Stimulated activated CD4-positive, alpha-beta T cell treated with anti-CD3 and anti-CD28 coated beads, Interleukin-15, amount 100 ng/mL, for 24 hours (primary cell): ENCODE measurements at regions not wholly inside any gene's neighbourhood (a gene's known extent, or its start where the extent isn't known, plus 50 kb on each side); places are given as distances from the start of the nearest gene placed in this dataset.
"Not testable (repeated sequence)": the region's sequence is repeated elsewhere in the genome, so short reads cannot be mapped to it uniquely, and the experiment has no call there.

Experiments used
- DNase-seq: peaks from one replicate; pipeline ENCODE4 v3.0.0-alpha.2; 2020

DNA sequence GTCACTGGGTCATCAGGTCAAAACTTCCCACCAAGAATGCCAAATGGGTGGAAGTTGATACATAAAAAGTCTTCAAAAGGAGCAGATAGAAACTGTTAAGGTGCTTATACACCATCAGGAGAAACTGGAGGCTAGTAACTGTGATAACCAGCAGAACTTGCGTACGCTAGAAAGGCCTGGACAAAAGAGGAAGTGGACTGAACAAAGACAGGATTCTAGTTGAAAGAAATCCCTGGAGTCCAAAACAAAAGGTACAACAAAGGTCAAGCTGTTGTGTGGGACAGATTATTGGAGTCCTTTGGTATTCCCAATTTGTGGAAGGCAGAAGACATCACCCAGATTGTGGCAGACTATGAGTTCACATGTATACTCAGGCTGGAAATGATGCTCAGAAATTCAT is 215.8 kb upstream of the PBX1 start:
- DNase-seq: no peak

DNA sequence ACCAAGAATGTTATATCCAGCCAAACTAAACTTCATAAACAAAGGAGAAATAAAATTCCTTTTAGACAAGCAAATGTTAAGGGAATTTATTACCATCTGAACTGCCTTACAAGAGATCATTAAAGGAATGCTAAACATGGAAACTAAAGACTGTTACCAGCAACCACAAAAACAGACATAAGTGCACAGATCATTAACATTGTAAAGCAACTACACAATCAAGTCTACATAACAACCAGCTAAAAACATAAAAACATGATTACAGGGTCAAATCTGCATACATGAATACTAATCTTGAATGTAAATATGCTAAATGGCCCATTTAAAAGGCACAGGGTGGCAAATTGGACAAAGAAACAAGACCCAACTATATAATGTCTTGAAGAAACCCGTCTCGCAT is 211.0 kb upstream of the PBX1 start:
- DNase-seq: no peak

DNA sequence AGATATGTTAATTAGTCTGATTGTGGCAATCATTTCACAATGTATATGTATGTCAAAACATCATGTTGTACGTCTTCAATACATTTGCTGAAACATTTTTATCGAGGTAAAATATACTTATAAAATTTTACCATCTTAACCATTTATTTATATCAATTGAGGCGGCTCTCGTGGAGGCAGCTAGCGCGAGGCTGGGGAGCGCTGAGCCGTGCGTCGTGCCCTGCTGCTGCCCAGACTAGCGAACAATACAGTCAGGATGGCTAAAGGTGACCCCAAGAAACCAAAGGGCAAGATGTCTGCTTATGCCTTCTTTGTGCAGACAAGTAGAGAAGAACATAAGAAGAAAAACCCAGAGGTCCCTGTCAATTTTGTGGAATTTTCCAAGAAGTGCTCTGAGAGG is 202.5 kb upstream of the PBX1 start:
- no peak for DNase-seq

DNA sequence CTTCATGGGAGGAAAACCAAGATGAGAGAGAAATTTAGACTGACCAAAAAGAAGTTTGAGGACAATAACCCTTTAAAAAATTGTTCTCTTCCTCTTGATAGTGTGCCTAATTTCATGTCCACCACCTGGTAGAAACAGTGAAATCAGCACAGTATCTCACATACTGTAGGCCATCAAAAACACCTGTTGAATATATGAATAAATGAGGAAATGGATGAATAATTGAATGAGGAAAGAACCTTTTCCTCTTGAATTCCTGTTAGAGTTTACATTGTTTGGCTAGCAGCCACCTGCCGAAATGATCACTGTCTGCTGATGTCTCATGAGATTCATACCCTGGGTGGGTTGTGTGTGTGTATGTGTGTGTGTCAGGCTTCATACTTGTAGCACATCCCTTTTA is 198.7 kb upstream of the PBX1 start:
- no peak for DNase-seq

DNA sequence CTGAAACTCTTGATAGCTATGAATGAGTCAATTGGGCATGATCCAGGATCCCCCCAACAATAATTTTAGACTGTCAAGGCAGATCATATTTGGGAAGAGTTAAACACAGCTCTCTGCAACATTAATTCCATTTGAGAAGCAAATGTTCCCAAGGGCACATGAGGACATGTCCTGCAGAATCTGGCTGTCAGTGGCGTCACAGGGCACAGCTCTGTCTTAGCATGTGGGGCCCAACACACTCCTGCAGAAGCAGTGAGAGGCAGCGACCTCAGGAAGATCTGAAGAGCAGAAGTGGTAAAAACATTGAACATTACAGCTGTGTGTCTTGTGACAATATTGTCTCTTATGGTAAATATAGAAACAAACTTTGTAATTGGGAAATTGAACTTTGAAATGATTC is 197.1 kb upstream of the PBX1 start:
- no peak for DNase-seq

DNA sequence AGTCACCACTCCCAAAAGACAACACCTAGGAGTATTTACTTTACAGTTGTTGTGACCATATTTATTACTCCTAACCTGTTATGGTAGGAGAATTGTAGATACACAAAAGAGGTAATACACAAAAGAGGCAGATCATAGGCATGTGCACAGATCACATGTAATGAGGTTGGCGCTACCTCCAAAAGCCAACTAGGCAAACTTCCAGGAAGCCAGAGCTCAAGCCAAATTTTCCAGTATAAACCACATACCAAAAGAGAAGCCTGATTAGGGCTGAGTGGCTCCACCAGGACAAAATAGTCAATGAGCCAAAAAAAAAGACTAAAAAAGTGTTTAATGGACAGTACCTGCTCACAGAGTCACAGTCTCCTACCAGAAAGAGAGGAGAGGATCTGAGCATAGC is 195.0 kb upstream of the PBX1 start:
- DNase-seq: no peak

DNA sequence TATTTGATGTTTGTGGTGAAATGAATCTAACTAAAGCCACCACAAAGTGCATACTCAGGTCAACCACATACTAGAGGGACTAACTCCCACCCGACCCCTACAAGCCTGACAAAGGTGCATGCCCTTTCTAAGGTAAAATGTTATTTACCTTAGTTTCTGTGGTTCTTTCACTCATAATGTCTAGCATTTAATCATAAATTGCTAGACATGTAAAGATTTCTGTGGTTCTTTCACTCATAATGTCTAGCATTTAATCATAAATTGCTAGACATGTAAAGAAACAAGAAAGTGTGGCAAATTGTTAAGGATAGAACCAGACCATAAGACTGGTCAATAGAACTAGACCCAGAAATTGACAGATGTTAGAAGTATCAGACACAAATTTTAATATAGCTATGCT is 193.0 kb upstream of the PBX1 start:
- no peak for DNase-seq

DNA sequence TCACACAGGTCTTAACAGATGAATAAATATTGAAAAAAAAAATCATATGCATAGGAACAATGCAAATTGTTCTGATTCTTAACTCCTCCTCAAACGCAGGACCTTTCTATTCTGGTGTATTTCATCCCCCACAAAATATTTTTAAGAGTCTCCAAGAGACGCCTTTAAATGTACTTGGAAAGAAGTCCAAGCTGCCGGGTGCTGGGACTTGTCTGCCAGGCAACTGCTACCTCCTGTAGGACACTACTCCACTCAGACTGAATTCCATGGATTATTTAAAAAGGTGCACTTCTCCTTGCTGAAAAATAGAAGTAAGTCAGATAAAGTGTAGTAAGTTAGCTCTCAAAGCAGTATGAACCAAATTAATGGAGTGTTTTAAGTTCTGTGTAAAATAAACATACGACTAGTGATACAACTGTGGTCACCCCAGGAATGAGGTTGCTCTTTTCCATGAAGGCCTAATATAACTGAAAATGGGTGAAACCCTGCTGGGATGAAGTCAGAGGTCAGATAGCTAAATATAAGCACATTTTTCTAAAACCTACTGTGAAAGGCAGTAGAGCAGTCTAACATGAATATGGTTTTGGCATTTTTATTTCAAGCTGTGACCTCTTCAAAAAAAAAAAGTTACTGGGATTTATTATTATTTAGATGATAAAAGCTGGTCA is 189.2 kb upstream of the PBX1 start:
- no peak for DNase-seq

DNA sequence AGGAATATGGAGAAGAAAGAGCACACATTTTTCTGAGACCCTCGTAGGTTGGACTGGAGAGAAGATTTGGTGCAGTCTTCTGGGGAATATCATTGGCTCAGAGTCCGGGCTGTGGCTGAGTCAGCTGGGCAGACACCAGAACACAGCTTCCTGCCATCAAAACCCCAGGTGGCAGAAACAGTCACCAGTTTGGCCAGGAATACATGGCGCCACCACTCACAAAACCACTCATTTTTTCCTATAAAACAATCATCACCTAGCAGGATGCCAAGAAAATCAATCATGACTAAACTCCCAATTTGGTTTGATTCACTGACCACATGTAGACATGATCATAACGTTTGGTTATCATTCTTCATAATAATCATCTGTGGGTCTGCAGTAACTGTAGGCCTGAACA is 178.1 kb upstream of the PBX1 start:
- no peak for DNase-seq

DNA sequence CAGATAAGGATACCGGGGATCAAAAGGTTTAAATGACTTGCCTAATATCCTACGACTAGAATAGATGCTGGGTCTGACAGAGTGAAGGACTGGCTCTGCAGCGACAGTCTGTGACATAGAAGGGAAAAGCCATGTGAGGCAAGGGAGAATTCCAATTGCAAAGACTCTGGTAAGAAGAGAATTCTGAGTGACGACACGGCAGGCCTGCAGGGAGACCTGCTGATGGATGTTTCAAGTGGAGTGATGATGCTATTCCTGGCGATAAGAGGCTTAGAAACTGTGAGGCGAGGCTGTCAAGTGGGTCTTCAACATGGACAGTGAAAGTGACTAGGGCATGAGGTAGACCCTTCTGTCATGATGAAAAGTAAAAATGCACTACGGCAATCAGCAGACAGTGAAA is 176.6 kb upstream of the PBX1 start:
- no peak for DNase-seq

DNA sequence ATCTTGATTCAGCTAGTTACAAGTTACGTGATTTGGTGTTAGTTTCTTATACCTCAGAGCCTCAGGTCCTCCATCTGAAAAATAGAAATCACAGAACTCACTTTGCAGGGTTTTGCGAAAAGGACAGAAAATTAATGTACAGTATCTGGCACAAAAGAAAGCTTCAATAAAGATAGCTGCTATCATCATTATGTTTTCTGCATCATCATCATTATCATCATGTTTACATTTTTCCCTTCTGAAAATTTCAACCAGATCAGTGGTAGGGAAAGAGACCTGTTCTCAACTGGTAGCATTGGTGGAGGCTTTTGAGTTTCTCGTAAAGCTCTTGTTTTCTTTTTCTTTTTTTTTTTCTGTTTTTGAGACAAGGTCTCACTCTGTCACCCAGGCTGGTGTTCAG is 174.7 kb upstream of the PBX1 start:
- no peak for DNase-seq

DNA sequence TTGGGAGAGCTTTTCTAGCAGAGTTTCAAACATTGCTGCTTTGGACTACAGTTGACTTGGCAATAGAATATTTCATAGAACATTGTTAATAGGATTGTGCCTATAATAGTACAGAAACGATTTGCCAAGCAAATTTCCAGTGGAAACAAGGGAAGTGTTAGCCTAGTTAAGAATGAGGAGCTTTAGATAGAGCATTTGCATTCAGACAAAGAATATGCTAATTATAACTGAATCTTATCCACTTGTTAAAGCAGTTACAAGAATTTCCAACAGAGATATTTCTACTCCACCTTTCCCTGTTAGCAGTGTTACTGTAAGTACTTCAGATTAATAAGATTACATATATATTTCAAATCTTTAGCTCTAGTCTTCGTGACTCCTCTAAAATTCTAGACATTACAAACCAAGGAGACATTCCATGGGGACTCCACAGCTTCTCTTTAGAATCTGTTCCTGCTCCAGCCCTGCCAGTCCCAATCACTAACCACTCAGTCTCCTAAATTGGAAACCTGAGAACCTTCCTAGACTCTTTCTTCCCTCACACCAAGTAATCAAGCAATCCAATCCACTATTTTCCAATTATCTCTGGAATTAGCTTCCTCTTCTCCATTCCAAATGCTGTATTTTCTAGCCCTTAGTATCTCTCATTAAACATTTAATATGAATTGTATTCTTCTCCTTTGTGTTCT is 141.8 kb upstream of the PBX1 start:
- no peak for DNase-seq

DNA sequence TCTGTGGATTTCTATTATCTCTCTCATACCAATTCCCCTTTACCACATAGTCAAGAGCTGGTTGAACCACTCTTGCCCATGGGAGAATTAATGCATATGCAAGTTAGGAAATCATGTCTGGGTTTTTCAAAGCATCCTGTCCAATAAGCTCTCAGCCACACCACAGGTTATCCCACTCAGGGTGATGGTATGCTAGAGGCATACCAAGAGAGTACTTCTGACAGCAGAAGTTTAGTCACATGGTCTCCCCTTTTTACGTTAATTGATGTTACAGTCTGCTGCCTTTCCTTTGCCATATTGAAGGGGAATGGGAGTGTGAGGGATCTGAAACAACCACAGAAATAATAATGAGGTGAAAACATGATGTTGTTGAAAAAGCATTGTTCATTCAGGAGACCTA is 135.8 kb upstream of the PBX1 start:
- DNase-seq: no peak

DNA sequence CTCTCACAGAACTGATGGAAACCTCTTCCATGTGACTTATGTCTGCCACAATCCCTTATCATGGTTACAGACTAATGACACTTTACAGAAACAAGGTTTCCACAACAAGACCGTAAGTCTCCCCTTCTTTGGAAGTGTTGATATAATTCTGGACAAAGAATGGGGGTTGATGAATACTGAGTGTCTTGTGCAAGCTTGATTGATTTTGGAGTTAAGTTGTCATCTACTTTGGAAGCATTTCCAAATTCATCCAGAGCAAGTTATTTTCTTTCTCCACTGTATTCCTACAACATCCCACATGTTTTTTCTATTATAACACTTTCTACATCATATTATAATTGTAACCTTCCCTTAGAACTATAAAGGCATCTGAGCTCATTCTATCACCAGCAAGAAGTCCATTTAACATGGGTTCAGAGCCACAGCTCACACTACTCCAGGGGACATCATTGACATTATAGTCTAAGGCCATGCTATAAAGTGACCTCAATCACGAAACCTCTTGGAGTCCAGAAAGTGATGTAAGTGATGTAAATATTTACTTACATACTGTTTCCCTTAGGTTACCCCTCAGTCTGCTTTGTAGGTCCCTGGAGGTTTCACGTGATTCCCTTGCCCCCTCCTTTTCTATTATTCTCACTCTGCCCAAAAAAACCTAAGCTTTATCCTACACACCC is 125.7 kb upstream of the PBX1 start:
- no peak for DNase-seq

DNA sequence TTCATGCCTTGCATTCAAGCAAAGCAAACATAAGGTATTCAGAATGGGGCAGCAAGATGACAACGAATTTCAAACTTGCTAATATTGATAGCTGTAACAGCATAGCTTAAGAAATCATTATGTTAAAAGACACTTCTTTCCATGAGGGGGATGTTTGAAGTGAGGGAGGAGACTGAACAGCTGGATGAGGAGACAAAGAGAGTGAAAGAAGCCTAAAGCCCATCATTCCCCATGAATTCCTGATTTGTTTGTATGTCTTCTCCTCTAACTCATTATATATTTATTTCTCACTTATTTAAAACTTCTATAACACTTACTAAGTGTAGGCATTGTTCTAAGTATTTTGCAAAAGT is 125.2 kb upstream of the PBX1 start:
- no peak for DNase-seq

DNA sequence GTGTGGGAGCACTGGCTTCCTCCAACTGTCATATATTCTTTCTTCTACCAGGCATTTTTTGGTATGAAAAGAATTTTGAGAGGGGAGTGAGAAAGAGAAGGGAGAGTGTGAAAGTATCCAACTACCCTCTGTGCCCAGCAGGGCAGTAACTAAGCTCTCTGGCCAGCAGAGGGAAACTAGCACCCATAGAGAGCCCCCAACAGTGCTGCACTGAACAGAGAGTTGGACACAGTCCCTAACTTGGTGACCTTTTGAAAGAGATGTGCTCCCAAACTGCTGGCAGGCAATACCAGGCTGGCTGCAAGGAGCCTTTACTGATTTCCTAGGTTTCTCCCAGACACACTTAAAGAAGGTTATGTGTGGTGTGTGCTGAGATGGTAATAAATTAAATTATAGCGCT is 118.8 kb upstream of the PBX1 start:
- no peak for DNase-seq

DNA sequence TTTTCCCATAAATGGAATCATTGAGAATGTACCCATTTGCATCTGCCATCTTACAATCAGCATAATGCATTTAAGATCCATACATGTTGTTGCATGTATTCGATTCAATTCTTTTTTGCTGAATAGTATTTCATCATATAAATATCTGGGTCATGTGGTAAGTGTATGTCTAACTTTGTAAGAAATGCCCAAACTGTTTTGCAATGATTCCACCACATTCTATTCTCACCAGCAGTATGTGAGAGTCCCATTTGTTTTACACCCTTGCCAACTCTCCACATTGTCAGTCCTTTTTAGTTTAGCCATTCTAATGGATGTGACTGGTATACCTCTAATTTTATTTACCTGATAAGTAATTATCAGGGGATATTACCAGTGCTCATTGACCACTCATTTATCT is 115.8 kb upstream of the PBX1 start:
- DNase-seq: no peak

DNA sequence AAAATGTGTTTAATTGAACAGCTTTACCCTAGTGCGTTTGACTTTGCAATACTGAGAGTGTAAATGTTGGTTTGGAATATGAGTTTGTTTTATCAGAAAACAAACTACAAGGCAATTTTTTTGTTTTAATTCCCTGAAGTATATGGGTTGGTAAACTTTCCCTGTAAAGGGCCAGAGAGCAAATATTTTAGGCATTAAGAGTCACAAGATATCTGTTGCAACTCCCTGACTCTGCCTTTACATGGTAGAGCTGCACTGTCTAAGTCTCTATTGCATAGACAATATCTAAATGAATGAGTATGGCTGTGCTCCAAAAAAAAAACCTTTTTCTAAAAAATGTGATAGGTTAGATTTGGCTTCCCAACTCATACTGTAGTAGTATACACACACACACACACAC is 115.1 kb upstream of the PBX1 start:
- no peak for DNase-seq

DNA sequence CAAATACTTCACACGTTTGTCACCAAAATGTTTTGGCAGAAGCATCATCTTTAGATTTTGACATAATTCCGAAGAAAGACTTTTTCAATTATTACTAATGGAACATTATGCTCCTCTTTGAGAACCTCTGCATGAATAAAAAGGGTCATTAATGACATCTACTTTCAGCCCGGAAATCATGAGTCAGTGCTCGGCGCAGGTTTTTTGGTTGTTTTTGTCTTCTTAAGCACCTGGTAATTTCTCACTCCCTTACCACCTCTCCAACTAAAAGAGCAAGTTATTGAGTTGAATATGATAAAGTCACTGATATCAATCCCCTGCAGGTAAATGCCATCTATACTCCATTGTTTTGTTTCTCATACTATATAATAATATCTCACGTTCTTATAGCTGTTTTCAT is 113.0 kb upstream of the PBX1 start:
- no peak for DNase-seq

DNA sequence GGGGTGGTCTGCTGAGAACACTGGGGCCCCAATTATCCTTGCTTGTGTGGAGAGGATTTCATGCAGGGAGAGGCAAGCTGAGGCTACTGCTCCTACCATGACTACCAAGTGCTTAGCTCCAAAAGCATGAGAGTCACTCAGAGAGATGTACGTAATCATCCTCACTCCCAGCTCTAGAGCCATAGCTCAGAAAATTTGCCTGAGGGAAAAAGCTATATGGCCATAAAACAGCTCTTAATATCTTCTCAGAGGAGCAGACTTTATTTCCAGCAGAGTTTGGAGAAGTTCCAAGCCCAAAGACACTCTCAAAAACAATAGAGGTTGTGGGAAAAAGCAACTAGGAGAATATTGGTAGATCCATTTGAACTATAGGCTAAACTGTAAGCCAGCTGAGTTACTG is 106.4 kb upstream of the PBX1 start:
- no peak for DNase-seq

DNA sequence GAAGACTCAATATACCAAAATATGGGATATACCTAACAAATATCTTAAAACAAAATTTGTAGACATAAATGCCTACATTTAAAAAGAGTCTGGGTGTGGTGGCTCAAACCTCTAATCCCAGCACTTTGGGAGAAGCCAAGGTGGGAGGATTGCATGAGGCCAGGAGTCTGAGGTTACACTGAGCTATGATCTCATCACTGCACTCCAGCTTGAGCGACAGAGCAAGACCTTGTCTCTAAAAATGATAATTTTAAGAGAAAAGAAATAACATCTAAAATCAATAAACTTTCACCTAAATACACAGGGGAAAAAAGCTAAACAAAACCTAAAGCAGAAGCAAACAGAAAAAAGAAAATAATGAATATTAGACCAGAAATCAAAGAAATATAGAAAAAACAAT is 102.7 kb upstream of the PBX1 start:
- no peak for DNase-seq

DNA sequence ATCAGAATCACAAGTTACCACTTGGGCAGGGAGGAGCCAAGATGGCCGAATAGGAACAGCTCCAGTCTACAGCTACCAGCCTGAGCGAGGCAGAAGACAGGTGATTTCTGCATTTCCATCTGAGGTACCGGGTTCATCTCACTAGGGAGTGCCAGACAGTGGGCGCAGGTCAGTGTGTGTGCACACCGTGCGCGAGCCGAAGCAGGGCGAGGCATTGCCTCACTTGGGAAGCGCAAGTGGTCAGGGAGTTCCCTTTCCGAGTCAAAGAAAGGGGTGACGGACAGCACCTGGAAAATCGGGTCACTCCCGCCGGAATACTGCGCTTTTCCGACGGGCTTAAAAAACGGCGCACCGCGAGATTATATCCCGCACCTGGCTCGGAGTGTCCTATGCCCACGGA is 99.8 kb upstream of the PBX1 start:
- not testable (repeated sequence) for DNase-seq

DNA sequence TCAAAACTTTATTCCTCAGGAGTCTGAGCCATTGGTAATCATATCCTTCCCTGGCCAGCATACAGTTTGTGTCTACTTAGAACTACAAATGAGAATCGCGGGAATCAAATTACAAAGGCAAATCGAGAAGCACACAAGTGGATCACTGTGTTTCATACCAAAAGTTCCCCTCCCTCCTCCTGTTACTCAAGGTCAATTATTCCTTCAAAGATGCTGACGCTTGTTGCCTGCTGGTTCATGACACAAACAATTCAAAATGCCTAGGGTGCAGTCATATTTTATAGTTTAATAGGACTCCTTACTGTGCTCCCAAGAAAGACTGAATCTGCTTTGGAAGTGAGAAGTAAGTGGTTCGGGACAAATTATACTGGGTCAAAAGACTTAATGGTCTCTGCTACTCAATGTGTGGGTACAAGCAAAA is 93.0 kb upstream of the PBX1 start:
- DNase-seq: no peak

DNA sequence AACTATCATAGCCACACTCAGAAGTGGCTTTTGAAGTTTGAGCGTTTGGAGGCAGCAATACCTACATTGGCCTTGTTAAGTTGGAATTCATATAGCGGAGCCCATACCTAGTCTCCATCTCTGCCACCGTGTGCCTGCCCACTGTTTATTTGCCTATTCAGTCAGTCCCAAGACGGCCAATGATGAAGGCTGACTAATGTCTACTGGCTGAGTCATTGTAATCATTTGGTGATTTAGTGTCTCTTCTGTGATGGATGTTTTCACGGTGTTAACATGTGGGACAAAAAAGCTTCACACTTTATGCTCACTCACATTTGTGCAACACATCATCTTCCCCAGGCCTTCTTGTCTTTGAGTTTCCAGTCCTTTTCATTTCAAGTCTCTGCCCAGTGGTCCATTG is 92.6 kb upstream of the PBX1 start:
- DNase-seq: no peak

DNA sequence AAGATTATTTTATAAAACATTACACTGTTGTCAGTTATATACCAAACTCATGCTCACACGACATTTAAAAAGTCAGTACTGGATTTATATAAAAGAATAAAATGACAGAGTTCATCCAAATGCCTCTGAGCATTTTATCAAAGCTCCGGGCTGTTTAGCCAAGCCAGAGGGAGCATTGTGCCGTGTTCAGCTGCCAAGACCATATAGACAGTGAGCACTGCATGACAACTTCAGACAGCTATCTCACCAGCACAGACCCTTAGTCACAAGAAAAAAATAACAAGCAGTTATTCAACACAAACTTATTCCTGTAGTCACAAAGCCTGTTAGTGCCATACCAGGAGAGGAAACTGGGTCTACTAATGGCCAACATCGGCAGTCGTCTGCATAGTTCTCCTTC is 88.0 kb upstream of the PBX1 start:
- DNase-seq: no peak
